ENCODE measurements at regions not wholly inside any gene's neighbourhood (a gene's known extent, or its start where the extent isn't known, plus 50 kb on each side); places are given as distances from the start of the nearest gene placed in this dataset.

- H3K4me1 ChIP-seq (ENCODE audit: control insufficient read depth, insufficient read depth, low read length): no peaks in the 10 kb centered on the region
- 76 to 98% methylated on average over 3 of the region's 3 CpGs for WGBS, 2 experiments
- no peaks in the 10 kb centered on the region for H3K9me3 ChIP-seq (ENCODE audit: control insufficient read depth, low read length)
- H3K4me3 ChIP-seq (ENCODE audit: insufficient read depth, low read depth, low read length): no peak overlapping the region
- H3K36me3 ChIP-seq (ENCODE audit: control insufficient read depth, insufficient read depth, low read length): no peaks in the 10 kb centered on the region
- no peaks in the 10 kb centered on the region for H3K27me3 ChIP-seq (ENCODE audit: control insufficient read depth, insufficient read depth, low read length, poor library complexity, severe bottlenecking)
- H3K27ac ChIP-seq (ENCODE audit: insufficient read depth, low read depth, low read length, poor library complexity, severe bottlenecking): no peak overlapping the region
Observed at GRCh38 chr7:15921576-15921975, 235.1 kb upstream of the MEOX2 start.

- 92 to 96% methylated on average over 5 to 6 of the region's 7 CpGs for WGBS, 2 experiments
- H3K36me3 ChIP-seq (ENCODE audit: control insufficient read depth, insufficient read depth, low read length): no peaks in the 10 kb centered on the region
- H3K4me3 ChIP-seq (ENCODE audit: insufficient read depth, low read depth, low read length): no peak overlapping the region
- no peaks in the 10 kb centered on the region for H3K4me1 ChIP-seq (ENCODE audit: control insufficient read depth, insufficient read depth, low read length)
- H3K9me3 ChIP-seq (ENCODE audit: control insufficient read depth, low read length): no peaks in the 10 kb centered on the region
- no peak overlapping the region for H3K27ac ChIP-seq (ENCODE audit: insufficient read depth, low read depth, low read length, poor library complexity, severe bottlenecking)
- no peaks in the 10 kb centered on the region for H3K27me3 ChIP-seq (ENCODE audit: control insufficient read depth, insufficient read depth, low read length, poor library complexity, severe bottlenecking)
Observed at GRCh38 chr7:15920953-15921352, 234.5 kb upstream of the MEOX2 start.

GRCh38 chr7:15916681-15917380 is 230.3 kb upstream of the MEOX2 start:
- Histone ChIP-seq H3K9me3 (ENCODE audit: control insufficient read depth, low read length) (no peaks in the 10 kb centered on the region), H3K27ac (ENCODE audit: insufficient read depth, low read depth, low read length, poor library complexity, severe bottlenecking) (no peak overlapping the region), H3K4me3 (ENCODE audit: insufficient read depth, low read depth, low read length) (no peak overlapping the region), H3K36me3 (ENCODE audit: control insufficient read depth, insufficient read depth, low read length) (no peaks in the 10 kb centered on the region), H3K4me1 (ENCODE audit: control insufficient read depth, insufficient read depth, low read length) (no peaks in the 10 kb centered on the region), H3K27me3 (ENCODE audit: control insufficient read depth, insufficient read depth, low read length, poor library complexity, severe bottlenecking) (no peaks in the 10 kb centered on the region)
- WGBS, 2 experiments: 96 to 97% methylated on average over 3 of the region's 4 CpGs

GRCh38 chr7:15915686-15916293 is 229.3 kb upstream of the MEOX2 start:
- Histone ChIP-seq H3K4me1 (ENCODE audit: control insufficient read depth, insufficient read depth, low read length) (no peaks in the 10 kb centered on the region), H3K9me3 (ENCODE audit: control insufficient read depth, low read length) (no peaks in the 10 kb centered on the region), H3K36me3 (ENCODE audit: control insufficient read depth, insufficient read depth, low read length) (no peaks in the 10 kb centered on the region), H3K27ac (ENCODE audit: insufficient read depth, low read depth, low read length, poor library complexity, severe bottlenecking) (no peak overlapping the region), H3K4me3 (ENCODE audit: insufficient read depth, low read depth, low read length) (no peak overlapping the region), H3K27me3 (ENCODE audit: control insufficient read depth, insufficient read depth, low read length, poor library complexity, severe bottlenecking) (no peaks in the 10 kb centered on the region)
- WGBS, 2 experiments: 91 to 95% methylated on average over 6 of the region's 6 CpGs

- Histone ChIP-seq H3K9me3 (ENCODE audit: control insufficient read depth, low read length) (no peaks in the 10 kb centered on the region), H3K27ac (ENCODE audit: insufficient read depth, low read depth, low read length, poor library complexity, severe bottlenecking) (no peak overlapping the region), H3K4me3 (ENCODE audit: insufficient read depth, low read depth, low read length) (no peak overlapping the region), H3K4me1 (ENCODE audit: control insufficient read depth, insufficient read depth, low read length) (no peaks in the 10 kb centered on the region), H3K36me3 (ENCODE audit: control insufficient read depth, insufficient read depth, low read length) (no peaks in the 10 kb centered on the region), H3K27me3 (ENCODE audit: control insufficient read depth, insufficient read depth, low read length, poor library complexity, severe bottlenecking) (no peaks in the 10 kb centered on the region)
- WGBS, 2 experiments: 87 to 90% methylated on average over 1 of the region's 2 CpGs
Observed at GRCh38 chr7:15914611-15915010, 228.1 kb upstream of the MEOX2 start.

GRCh38 chr7:15906436-15906835 is 220.0 kb upstream of the MEOX2 start:
- no peaks in the 10 kb centered on the region for H3K9me3 ChIP-seq (ENCODE audit: control insufficient read depth, low read length)
- H3K27ac ChIP-seq (ENCODE audit: insufficient read depth, low read depth, low read length, poor library complexity, severe bottlenecking): no peak overlapping the region
- no peaks in the 10 kb centered on the region for H3K4me1 ChIP-seq (ENCODE audit: control insufficient read depth, insufficient read depth, low read length)
- H3K27me3 ChIP-seq (ENCODE audit: control insufficient read depth, insufficient read depth, low read length, poor library complexity, severe bottlenecking): no peaks in the 10 kb centered on the region
- 84 to 92% methylated on average over 1 of the region's 1 CpG for WGBS, 2 experiments
- no peaks in the 10 kb centered on the region for H3K36me3 ChIP-seq (ENCODE audit: control insufficient read depth, insufficient read depth, low read length)
- H3K4me3 ChIP-seq (ENCODE audit: insufficient read depth, low read depth, low read length): no peak overlapping the region

GRCh38 chr7:15905251-15906040 is 219.0 kb upstream of the MEOX2 start:
- H3K4me1 ChIP-seq (ENCODE audit: control insufficient read depth, insufficient read depth, low read length): no peaks in the 10 kb centered on the region
- no peaks in the 10 kb centered on the region for H3K36me3 ChIP-seq (ENCODE audit: control insufficient read depth, insufficient read depth, low read length)
- H3K9me3 ChIP-seq (ENCODE audit: control insufficient read depth, low read length): no peaks in the 10 kb centered on the region
- H3K27ac ChIP-seq (ENCODE audit: insufficient read depth, low read depth, low read length, poor library complexity, severe bottlenecking): no peak overlapping the region
- no peaks in the 10 kb centered on the region for H3K27me3 ChIP-seq (ENCODE audit: control insufficient read depth, insufficient read depth, low read length, poor library complexity, severe bottlenecking)
- H3K4me3 ChIP-seq (ENCODE audit: insufficient read depth, low read depth, low read length): no peak overlapping the region
- WGBS, 2 experiments: 91 to 92% methylated on average over 8 of the region's 8 CpGs

- H3K9me3 ChIP-seq (ENCODE audit: control insufficient read depth, low read length): no peaks in the 10 kb centered on the region
- H3K27ac ChIP-seq (ENCODE audit: insufficient read depth, low read depth, low read length, poor library complexity, severe bottlenecking): no peak overlapping the region
- no peaks in the 10 kb centered on the region for H3K36me3 ChIP-seq (ENCODE audit: control insufficient read depth, insufficient read depth, low read length)
- H3K4me1 ChIP-seq (ENCODE audit: control insufficient read depth, insufficient read depth, low read length): no peaks in the 10 kb centered on the region
- no peaks in the 10 kb centered on the region for H3K27me3 ChIP-seq (ENCODE audit: control insufficient read depth, insufficient read depth, low read length, poor library complexity, severe bottlenecking)
- H3K4me3 ChIP-seq (ENCODE audit: insufficient read depth, low read depth, low read length): no peak overlapping the region
Observed at GRCh38 chr7:15891151-15891881, 204.8 kb upstream of the MEOX2 start.

GRCh38 chr7:15889507-15889906 is 203.0 kb upstream of the MEOX2 start:
- WGBS, 2 experiments: 92 to 98% methylated on average over 3 of the region's 3 CpGs

GRCh38 chr7:15888090-15888489 is 201.6 kb upstream of the MEOX2 start:
- 90 to 93% methylated on average over 1 of the region's 1 CpG for WGBS, 2 experiments
- H3K36me3 ChIP-seq (ENCODE audit: control insufficient read depth, insufficient read depth, low read length): no peaks in the 10 kb centered on the region
- H3K9me3 ChIP-seq (ENCODE audit: control insufficient read depth, low read length): no peaks in the 10 kb centered on the region
- no peaks in the 10 kb centered on the region for H3K27me3 ChIP-seq (ENCODE audit: control insufficient read depth, insufficient read depth, low read length, poor library complexity, severe bottlenecking)
- H3K27ac ChIP-seq (ENCODE audit: insufficient read depth, low read depth, low read length, poor library complexity, severe bottlenecking): no peak overlapping the region
- H3K4me1 ChIP-seq (ENCODE audit: control insufficient read depth, insufficient read depth, low read length): no peaks in the 10 kb centered on the region
- no peak overlapping the region for H3K4me3 ChIP-seq (ENCODE audit: insufficient read depth, low read depth, low read length)

More at GRCh38 chr7:15889507-15889906, 203.0 kb upstream of the MEOX2 start:
- Histone ChIP-seq H3K4me3 (ENCODE audit: insufficient read depth, low read depth, low read length) (no peak overlapping the region), H3K9me3 (ENCODE audit: control insufficient read depth, low read length) (no peaks in the 10 kb centered on the region), H3K36me3 (ENCODE audit: control insufficient read depth, insufficient read depth, low read length) (no peaks in the 10 kb centered on the region), H3K4me1 (ENCODE audit: control insufficient read depth, insufficient read depth, low read length) (no peaks in the 10 kb centered on the region), H3K27ac (ENCODE audit: insufficient read depth, low read depth, low read length, poor library complexity, severe bottlenecking) (no peak overlapping the region), H3K27me3 (ENCODE audit: control insufficient read depth, insufficient read depth, low read length, poor library complexity, severe bottlenecking) (no peaks in the 10 kb centered on the region)

Data from ectodermal cell (in vitro differentiated cells).